HUES64 (cell line): ENCODE measurements at regions not wholly inside any gene's neighbourhood (a gene's known extent, or its start where the extent isn't known, plus 50 kb on each side); places are given as distances from the start of the nearest gene placed in this dataset.

Experiments used
- H3K27ac ChIP-seq: 2 replicates; pipeline ENCODE4 v1.7.0; 2013; ENCODE audit warnings: low read depth, low read length, inconsistent platforms
- H3K27me3 ChIP-seq: 2 replicates; pipeline ENCODE4 v1.6.1; 2013; ENCODE audit warnings: mild to moderate bottlenecking, low read length; ENCODE audit not compliant: insufficient read depth
- H3K36me3 ChIP-seq: 2 replicates; pipeline ENCODE4 v1.6.1; 2013; ENCODE audit warnings: mild to moderate bottlenecking, low read length; ENCODE audit not compliant: insufficient read depth
- H3K4me1 ChIP-seq: 2 replicates; pipeline ENCODE4 v1.6.1; 2013; ENCODE audit warnings: mild to moderate bottlenecking, low read length, moderate library complexity; ENCODE audit not compliant: insufficient read depth
- H3K4me3 ChIP-seq: 2 replicates; pipeline ENCODE4 v1.5.1; 2013; ENCODE audit warnings: mild to moderate bottlenecking, low read length, moderate library complexity
- H3K9ac ChIP-seq: 2 replicates; pipeline ENCODE4 v1.6.1; 2013; ENCODE audit warnings: mild to moderate bottlenecking, low read depth, low read length
- H3K9me3 ChIP-seq: 2 replicates; pipeline ENCODE4 v1.6.1; 2013; ENCODE audit warnings: low read depth, low read length; ENCODE audit not compliant: insufficient read depth
- WGBS: fragments of 150-250, 120-280 bp; methylation state at CpG from one replicate; pipeline ENCODE4 v1.1.7; 2013; ENCODE audit warnings: missing lambda C conversion rate; 5-methylcytosine and 5-hydroxymethylcytosine counted together

GRCh38 chr6:166747644-166748595 lies 120.9 kb upstream of the RPS6KA2 start:
- 74% methylated on average over 27 of the region's 29 CpGs for WGBS
- H3K9ac ChIP-seq = no peak overlapping the region
- H3K9me3 ChIP-seq = 0 out of 2 replicates have a peak, but pooled peaks cover 2% of the 10 kb centered on the region
- H3K27me3 ChIP-seq = no peaks in the 10 kb centered on the region
- no peak overlapping the region for H3K4me3 ChIP-seq
- H3K27ac ChIP-seq = no peak overlapping the region
- peaks cover 24% of the 10 kb centered on the region; the same call in 1 of the 2 replicates for H3K4me1 ChIP-seq
- H3K36me3 ChIP-seq = no peaks in the 10 kb centered on the region

DNA sequence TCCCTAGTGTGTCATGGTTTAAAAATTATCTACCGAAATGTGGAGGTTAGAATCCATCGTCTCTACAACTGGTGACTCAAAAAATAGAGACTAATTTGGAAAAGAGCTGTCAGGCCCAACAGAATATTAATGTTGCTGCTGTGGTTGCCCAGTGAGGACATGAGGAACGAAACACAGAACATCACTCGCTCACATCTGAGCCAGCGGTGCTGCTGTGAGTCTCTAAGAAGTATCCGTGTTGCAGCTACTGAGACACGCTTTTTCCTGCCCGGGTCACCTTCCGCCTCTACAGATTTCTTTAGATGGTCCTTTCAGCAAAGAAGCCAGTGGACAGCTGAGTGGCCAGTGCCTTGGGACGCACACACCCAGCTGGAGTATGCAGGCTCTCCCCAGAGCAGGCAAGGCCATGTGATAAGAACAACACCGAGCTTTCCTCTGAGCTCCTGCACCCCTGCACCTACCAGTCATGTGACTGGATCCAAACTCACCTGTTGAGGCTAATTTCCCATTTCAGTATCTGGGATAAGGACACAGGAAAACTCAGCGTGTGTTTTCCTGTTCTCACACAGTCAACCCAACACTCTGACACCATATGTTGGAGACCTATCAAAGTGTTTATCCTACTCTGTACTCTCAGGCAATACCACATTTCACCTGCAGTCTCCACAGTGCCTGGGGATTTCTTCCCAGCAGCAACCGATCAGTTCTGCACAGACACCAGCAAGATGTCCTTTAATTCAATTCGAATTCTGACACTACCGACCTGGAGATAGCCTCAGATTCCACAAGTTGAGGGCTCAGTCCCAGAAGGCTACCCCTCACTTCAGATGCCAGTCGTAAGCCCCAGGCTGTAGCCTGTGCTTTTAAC lies 119.0 kb upstream of the RPS6KA2 start:
- no peak overlapping the region for H3K9ac ChIP-seq
- peaks cover 18% of the 10 kb centered on the region; the same call in 1 of the 2 replicates for H3K4me1 ChIP-seq
- WGBS = 93% methylated on average over 16 of the region's 16 CpGs
- H3K36me3 ChIP-seq = no peaks in the 10 kb centered on the region
- H3K27ac ChIP-seq = no peak overlapping the region
- no peak overlapping the region for H3K4me3 ChIP-seq
- H3K27me3 ChIP-seq = no peaks in the 10 kb centered on the region
- H3K9me3 ChIP-seq = 0 out of 2 replicates have a peak, but pooled peaks cover 2% of the 10 kb centered on the region

- no peak overlapping the region for H3K9ac ChIP-seq
- 92% methylated on average over 33 of the region's 33 CpGs for WGBS
Measured at GRCh38 chr6:166744223-166745134, 117.4 kb upstream of the RPS6KA2 start.

DNA sequence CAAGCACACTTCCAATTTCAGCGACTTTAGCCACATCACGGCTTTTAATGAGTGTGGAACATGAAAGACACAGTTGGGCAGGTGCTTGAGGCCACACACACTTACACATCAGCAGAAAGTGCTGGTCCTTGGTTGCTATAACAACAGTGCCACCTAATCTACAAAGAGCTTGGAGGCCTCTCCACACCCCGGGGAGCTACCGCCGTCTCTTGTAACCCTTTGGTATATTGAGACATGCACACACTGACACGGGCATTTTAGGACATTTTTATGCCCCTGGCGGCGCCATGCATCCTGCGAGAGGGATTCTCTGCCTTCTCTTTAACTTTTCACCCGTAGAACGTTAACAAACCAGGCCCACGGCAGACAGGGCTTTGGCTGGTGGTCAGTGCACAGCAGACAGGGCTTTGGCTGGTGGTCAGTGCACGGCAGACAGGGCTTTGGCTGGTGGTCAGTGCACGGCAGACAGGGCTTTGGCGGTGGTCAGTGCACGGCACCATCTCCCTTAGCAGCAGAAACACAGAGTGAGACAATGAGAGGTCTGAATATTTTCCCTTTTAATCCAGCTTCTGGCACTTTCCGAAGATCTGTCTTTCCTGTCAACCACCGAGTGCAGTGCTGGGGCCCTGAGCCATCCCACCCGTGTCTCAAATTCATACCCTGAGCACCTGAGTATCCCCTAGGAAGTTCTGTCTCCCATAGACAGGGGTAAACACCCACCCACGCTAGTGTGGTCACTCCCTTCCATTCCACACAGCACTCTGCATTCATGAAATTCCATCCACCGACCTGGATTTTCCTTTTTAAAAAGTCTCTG lies 116.6 kb upstream of the RPS6KA2 start:
- 0 out of 2 replicates have a peak, but pooled peaks cover 2% of the 10 kb centered on the region for H3K9me3 ChIP-seq
- WGBS = 89% methylated on average over 21 of the region's 21 CpGs
- H3K9ac ChIP-seq = no peak overlapping the region

More at GRCh38 chr6:166744223-166745134, 117.4 kb upstream of the RPS6KA2 start:
- no peak overlapping the region for H3K27ac ChIP-seq
- H3K9me3 ChIP-seq = 0 out of 2 replicates have a peak, but pooled peaks cover 2% of the 10 kb centered on the region
- no peaks in the 10 kb centered on the region for H3K36me3 ChIP-seq
- H3K4me3 ChIP-seq = no peak overlapping the region
- no peaks in the 10 kb centered on the region for H3K27me3 ChIP-seq
- peaks cover 12% of the 10 kb centered on the region; the same call in 1 of the 2 replicates for H3K4me1 ChIP-seq

GRCh38 chr6:166742981-166743380 lies 115.9 kb upstream of the RPS6KA2 start:
- H3K27me3 ChIP-seq = no peaks in the 10 kb centered on the region
- WGBS = 91% methylated on average over 7 of the region's 7 CpGs
- H3K36me3 ChIP-seq = no peaks in the 10 kb centered on the region
- H3K27ac ChIP-seq = no peak overlapping the region
- no peak overlapping the region for H3K9ac ChIP-seq
- no peak overlapping the region for H3K4me3 ChIP-seq
- H3K4me1 ChIP-seq = peaks cover 9% of the 10 kb centered on the region; the same call in 1 of the 2 replicates
- 0 out of 2 replicates have a peak, but pooled peaks cover 2% of the 10 kb centered on the region for H3K9me3 ChIP-seq

More for the DNA sequence above, 116.6 kb upstream of the RPS6KA2 start:
- Histone ChIP-seq H3K4me3 (no peak overlapping the region), H3K27ac (no peak overlapping the region), H3K4me1 (peaks cover 12% of the 10 kb centered on the region; the same call in 1 of the 2 replicates), H3K36me3 (no peaks in the 10 kb centered on the region), H3K27me3 (no peaks in the 10 kb centered on the region)

DNA sequence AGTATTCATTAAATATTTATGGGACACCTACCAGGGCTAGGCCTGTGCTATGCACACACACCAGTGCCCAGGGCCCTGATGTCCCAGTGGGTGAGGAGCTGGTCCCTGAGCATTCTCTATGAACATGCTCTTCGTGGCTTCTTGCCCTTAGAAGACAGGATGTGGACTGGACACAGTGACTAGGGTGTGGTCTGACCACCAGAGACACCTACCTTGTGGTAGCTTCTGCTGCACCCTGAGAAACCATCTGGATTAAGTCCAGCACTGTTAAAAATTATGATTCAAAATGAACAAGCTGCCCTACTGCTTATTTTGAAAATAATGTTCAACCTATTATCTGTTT lies 112.9 kb upstream of the RPS6KA2 start:
- H3K27me3 ChIP-seq = no peaks in the 10 kb centered on the region
- no peaks in the 10 kb centered on the region for H3K36me3 ChIP-seq
- 0 out of 2 replicates have a peak, but pooled peaks cover 2% of the 10 kb centered on the region for H3K9me3 ChIP-seq
- whole genome bisulfite sequencing = 95% methylated on average over 1 of the region's 1 CpG
- H3K9ac ChIP-seq = no peak overlapping the region
- H3K4me3 ChIP-seq = no peak overlapping the region
- peaks cover 16% of the 10 kb centered on the region; the same call in 1 of the 2 replicates for H3K4me1 ChIP-seq
- no peak overlapping the region for H3K27ac ChIP-seq

GRCh38 chr6:166739117-166739975 lies 112.3 kb upstream of the RPS6KA2 start:
- no peak overlapping the region for H3K4me3 ChIP-seq
- 92% methylated on average over 18 of the region's 18 CpGs for WGBS
- H3K4me1 ChIP-seq = peaks cover 18% of the 10 kb centered on the region; the same call in 1 of the 2 replicates
- no peak overlapping the region for H3K9ac ChIP-seq
- no peaks in the 10 kb centered on the region for H3K36me3 ChIP-seq
- no peaks in the 10 kb centered on the region for H3K27me3 ChIP-seq
- no peaks in the 10 kb centered on the region for H3K9me3 ChIP-seq
- H3K27ac ChIP-seq = no peak overlapping the region

- H3K27me3 ChIP-seq = no peaks in the 10 kb centered on the region
- no peaks in the 10 kb centered on the region for H3K36me3 ChIP-seq
- H3K4me1 ChIP-seq = peaks cover 26% of the 10 kb centered on the region
- no peak overlapping the region for H3K9ac ChIP-seq
- H3K27ac ChIP-seq = no peak overlapping the region
- no peaks in the 10 kb centered on the region for H3K9me3 ChIP-seq
- H3K4me3 ChIP-seq = no peak overlapping the region
- WGBS = 94% methylated on average over 7 of the region's 7 CpGs
Measured at GRCh38 chr6:166738386-166739116, 111.5 kb upstream of the RPS6KA2 start.

- no peaks in the 10 kb centered on the region for H3K36me3 ChIP-seq
- H3K27ac ChIP-seq = peak overlapping the region; percentile 50; the same call in 1 of the 2 replicates
- no peaks in the 10 kb centered on the region for H3K27me3 ChIP-seq
- H3K4me1 ChIP-seq = peaks cover 26% of the 10 kb centered on the region
- no peaks in the 10 kb centered on the region for H3K9me3 ChIP-seq
- no peak overlapping the region for H3K9ac ChIP-seq
- 75% methylated on average over 7 of the region's 7 CpGs for WGBS
- no peak overlapping the region for H3K4me3 ChIP-seq
Measured at GRCh38 chr6:166737261-166737660, 110.2 kb upstream of the RPS6KA2 start.
